ENCODE measurements at regions not wholly inside any gene's neighbourhood (a gene's known extent, or its start where the extent isn't known, plus 50 kb on each side); places are given as distances from the start of the nearest gene placed in this dataset.
"Not testable (repeated sequence)": the region's sequence is repeated elsewhere in the genome, so short reads cannot be mapped to it uniquely, and the experiment has no call there.

DNA sequence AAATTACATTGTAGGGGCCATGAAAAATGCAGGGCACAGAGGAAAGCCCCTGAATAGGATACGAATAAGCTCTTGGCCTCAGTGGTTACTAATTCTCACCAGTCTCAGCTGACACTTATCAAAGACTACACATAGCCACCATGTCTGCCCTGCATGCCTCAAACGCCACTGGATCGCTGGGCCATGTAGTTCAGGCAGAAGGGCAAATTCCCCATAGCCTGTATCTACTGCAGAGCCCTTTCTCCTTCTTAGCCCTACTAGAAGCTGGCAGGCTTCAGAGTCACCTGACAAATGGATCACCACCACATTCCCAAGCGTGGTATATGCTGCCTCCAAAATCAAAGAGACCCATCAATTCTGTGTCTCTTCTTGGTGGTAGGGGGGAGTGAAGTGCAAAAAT lies 177.4 kb downstream of the MINAR1 start:
- DNase-seq = no peak

DNA sequence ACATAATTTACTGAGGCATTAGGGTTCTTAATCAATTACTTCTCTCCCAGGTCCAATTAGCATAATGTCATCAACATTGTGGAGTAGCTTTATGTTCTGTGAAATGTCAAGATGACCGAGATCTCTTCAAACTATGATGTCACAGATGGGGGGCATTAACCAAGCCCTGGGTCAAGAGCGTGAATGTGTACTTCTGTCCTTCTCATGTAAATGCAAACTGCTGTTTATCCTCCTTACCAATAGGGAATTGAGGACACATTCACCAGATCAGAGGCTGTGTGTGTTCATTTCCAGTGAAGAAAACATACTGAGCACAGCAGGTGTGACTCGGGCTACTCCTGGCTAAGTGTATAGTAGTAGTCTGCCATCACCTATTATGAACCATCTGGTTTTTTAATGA lies 177.9 kb downstream of the MINAR1 start:
- DNase-seq = no peak

DNA sequence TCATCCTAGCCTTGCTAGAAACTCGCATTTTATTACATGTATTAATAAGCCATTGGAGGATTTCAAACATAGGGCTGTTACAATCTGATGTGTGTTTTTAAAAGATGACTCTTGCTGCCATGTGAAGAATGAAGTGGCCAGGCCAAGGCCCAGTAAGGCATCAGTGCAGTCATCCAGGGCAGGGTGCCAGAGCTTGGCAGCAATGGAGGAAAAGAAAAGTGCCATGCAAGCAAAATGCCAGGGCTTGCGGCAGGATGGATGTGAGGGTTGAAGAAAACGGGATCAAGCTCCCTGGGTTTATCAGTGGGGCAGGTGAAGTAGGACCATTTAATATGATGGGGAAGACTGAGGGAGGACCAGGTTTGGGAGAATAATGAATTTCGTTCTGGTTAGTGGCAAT lies 183.6 kb downstream of the MINAR1 start:
- no peak for DNase-seq

DNA sequence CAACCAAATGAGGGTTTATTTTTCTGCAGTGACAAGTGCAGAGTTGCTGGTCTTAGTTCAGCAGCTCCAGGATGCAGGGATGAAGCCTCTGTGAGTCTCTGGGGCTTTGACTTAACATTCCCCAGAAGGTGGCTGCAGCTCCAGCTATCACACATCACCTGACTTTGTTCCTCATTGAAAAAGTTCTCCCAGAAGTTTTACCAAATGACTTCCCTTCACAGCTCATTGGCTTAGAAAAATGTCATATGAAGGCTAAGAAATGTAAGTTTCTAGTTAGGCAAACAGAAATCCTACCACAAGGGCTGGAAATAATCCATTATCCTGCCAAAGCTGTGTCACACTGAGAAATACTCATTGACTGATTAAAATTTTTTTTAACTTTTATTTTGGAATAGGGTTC lies 184.9 kb downstream of the MINAR1 start:
- no peak for DNase-seq

DNA sequence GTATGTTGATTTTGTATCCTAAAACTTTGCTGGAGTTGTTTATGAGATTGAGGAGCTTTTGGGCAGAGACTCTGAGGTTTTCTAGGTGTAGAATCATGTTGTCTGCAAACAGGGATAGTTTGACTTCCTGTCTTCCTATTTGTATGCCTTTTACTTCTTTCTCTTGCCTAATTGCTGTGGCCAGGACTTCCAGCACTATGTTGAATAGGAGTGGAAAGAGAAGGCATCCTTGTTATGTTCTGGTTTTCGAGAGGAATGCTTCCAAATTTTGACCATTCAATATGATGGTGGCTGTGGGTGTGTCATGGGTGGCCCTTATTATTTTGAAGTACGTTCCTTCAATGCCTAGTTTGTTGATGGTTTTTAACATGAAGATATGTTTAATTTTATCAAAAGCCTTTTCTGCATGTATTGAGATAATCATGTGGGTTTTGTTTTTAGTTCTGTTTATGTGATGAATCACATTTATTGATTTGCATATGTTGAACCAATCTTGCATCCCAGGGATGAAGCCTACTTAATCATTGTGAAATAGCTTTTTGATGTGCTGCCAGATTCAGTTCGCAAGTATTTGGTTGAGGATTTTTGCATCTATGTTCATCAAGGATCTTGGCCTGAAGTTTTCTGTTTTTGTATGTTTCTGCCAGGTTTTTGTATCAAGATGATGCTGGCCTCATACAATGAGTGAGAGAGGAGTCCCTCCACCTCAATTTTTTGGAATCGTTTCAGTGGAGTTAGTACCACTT lies 188.1 kb downstream of the MINAR1 start:
- no peak for DNase-seq

DNA sequence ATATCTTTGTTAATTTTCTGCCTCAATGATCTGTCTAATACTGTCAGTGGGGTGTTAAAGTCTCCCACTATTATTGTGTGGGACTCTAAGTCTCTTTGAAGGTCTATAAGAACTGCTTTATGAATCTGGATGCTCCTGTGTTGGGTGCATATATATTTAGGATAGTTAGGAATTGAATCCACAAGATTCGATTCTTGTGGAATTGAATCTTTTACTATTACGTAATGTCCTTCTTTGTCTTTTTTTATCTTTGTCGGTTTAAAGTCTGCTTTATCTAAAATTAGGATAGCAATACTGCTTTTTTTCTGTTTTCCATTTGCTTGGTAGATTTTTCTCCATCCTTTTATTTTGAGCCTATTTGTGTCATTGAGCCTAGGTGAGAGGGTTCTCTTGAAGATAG lies 189.7 kb downstream of the MINAR1 start:
- DNase-seq = not testable (repeated sequence)

DNA sequence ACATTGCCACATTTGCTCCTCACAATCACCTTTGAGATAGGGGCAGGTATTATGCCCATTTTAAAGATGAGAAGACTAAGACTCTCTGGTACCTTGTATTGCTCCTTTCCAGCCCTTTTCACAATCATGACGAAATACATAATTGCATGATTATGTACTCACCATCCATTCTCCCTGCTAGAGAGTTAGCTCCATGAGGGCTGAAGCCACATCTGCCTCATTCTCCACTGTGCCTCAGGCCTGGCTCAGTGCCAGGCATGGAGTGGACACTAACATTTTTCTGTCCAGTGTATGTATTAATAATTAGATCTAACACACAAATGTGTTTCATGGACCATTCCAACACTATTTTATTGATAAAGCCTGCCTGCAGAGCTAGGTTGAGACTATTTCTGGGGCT lies 191.4 kb downstream of the MINAR1 start:
- no peak for DNase-seq

DNA sequence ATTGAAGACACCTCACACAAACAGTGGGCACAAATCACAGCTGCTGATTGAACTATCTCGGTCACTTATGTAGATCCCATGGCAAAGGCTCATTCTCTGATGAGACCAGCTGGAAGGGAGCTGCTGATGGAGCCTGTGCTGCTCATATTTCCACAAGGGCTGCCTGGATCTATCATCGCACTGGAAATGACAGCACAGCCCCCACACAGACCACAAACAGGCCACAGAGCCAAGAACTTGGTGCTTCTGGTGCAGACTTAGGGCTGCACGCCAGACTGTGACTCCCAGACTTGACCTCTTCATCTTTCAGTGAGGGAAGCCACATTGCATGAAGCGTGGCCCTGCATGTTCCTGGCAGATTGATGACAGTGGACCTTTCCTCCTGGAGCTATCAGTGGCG lies 197.6 kb downstream of the MINAR1 start:
- DNase-seq = no peak

DNA sequence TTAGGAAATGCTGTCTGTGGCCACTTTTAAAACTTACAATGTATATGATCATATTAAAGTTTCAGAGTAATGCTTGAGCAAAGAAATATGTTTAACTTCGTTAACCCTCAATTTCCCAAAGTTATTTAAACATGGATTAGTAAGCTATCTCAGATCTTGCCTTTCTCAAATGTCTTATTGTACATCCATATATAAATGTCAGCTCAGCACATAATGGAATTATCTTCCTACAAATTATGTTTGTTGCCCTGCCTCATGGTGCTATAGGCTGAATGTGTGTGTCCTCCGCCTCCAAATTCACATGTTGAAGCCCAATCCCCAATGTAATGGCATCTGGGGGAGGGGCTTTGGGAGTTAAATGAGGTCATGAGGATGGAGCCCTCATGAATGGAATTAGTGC lies 200.3 kb downstream of the MINAR1 start:
- no peak for DNase-seq

DNA sequence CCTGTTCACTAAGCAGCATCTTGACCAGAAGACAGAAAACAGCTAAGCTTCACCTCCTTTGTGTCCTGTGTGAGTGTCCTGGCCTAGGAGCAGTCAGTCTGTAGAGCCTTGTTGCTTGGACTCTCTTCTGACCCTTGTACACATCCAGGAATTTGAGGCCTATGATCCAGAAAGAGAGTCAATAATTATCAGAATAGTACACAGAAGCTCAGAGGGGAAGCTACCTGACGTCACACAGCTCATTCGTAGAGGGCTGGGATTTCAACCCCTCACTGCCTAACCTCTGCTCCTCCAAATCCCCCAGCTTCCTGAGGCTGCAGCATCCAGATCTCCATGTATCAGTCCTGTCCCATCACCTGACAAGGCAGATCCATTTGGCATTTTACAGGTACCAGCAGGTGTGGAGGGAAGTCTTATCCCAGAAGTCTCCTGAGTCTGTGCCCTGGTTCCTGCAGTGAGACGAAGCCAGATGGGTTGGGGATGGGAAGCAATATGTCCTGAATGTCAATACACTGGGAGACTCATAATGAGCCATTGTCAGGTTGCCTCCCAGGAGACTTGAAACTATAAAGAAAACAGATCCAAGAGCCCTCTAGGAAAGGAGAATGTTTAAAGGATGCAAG lies 203.1 kb downstream of the MINAR1 start:
- no peak for DNase-seq

DNA sequence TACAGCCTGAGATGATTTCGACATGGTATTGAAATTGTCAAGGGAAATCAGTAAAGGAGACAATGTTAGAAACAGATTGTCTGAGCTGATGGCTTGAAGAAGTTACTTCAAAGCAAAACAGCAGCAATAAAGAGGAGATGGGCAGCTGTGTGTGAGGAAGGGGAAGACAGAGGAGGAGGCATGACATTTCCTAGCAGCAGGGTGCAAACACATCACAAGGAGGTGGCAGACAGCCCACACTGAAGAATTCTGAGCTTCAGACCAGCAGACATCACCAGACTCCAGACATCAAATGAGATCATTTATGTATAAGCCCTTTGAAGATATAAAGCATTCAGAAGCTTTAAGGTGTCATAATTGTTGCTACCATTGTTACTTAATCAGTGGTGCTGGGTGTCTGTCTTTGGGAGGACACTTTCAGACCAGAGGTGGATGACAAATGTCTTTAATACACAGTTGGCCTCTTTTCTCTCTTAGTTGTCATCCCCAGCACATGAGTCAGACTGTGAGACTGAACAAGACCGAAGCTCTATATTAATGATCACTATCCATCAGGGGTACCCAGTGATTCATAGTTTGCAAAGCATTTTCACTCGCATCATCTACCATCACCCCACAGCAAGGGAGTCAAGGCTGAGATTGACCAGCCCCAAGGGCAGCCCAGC lies 203.9 kb downstream of the MINAR1 start:
- no peak for DNase-seq

DNA sequence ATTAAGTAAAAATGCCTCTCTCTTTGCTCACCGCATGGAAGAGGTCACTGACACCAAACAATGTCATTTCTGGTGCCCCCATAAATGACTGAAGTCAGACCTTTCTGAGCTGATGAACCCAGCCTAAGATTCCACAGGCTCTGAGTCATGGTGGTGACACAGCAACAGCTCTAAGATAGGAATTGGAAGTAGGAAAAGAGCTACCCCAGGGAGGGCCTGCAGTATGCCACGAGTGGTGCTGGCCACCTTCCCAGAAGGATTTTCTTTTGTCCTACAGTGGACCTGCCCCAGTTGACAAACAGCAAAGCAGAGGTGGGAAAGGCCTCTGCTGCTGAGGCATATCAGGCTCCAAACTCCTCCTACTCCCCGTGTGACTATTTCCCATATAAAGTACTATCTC lies 208.1 kb downstream of the MINAR1 start:
- DNase-seq = no peak

DNA sequence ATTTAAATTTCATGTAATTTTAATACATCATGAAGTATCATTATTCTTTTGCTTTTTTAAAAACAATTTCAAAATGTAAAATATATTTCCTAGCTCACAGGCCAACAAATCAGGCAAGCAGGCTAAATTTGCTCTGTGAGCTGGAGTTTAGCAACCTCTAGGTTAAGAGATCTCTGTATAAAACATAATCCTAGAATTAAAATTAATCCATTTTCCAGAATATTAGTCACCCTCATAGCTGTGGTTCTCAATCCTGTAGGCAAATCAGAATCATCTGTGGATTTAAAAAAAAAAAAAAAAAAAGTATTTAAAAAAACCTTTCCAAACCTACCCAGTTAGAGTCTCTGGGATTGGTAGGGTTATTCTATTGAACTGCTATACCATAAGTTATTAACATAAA lies 209.7 kb downstream of the MINAR1 start:
- no peak for DNase-seq

DNA sequence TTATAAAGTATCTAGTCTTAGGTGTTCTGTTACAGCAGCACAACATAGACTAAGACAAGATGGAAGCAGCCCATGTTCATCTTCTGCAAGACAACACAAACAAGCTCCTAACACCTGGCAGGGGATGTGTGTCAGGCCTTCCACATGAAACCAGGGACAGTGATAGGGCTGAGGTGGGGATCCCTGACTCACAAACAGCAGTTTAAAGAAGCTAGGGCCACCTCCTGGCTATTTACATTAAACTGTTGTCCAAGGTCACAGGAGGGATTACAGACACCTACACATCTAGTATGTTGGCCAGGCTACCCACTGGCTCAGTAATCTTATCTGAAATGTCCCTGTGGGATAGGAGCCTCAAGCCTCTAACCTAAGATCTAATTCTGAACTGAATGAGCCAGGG lies 211.3 kb downstream of the MINAR1 start:
- DNase-seq = no peak

DNA sequence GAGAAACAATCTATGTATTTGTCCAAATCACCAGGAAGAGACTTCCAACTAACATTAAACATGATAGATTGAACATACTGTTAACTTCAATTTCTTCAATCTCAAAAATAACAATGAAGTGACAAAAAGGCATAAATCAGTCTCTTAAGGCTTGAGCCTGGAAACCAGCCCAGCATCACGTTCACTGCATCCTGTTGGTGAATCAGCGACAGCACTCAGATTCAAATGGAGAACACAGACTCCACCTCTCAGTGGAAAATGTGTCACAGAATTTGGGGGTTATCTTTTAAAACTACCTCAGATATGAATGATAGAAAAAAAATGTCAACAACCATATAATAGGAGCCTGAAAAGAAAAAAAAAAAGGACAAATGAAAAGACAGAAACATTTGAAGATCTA lies 212.0 kb downstream of the MINAR1 start:
- DNase-seq = no peak

DNA sequence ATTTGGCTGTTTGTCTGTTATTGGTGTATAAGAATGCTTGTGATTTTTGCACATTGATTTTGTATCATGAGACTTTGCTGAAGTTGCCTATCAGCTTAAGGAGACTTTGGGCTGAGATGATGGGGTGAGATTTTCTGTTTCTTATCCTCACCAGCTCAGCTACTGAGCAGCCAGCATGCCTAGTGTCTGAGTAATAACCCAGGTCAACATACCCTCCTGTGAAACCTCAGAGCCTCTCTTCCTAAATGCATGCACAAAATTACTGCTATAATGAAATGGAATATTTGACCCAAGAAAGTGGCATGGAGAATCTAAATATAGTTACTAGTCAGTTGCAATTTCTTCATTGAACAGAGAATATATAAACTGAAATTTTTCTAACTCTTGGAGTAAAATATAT lies 220.8 kb downstream of the MINAR1 start:
- DNase-seq = not testable (repeated sequence)

DNA sequence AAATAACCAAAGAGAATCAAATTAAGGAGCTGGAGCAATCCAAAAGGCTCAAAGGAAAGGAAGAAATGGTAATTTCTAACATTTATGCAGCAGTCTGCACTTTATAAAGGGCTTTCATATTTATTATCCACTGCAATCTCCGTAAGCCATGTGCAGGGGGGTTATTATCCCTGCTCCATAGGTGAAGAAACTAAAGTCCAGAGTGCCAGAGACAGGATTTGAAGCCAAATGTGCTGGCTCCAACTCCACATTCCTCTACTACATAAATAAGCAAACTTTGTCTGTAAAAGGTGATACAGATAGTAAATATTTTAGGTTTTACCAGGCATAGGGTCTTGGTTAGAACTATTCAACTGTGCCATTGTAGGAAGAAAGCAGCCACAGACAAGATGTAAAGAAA lies 221.4 kb downstream of the MINAR1 start:
- no peak for DNase-seq

DNA sequence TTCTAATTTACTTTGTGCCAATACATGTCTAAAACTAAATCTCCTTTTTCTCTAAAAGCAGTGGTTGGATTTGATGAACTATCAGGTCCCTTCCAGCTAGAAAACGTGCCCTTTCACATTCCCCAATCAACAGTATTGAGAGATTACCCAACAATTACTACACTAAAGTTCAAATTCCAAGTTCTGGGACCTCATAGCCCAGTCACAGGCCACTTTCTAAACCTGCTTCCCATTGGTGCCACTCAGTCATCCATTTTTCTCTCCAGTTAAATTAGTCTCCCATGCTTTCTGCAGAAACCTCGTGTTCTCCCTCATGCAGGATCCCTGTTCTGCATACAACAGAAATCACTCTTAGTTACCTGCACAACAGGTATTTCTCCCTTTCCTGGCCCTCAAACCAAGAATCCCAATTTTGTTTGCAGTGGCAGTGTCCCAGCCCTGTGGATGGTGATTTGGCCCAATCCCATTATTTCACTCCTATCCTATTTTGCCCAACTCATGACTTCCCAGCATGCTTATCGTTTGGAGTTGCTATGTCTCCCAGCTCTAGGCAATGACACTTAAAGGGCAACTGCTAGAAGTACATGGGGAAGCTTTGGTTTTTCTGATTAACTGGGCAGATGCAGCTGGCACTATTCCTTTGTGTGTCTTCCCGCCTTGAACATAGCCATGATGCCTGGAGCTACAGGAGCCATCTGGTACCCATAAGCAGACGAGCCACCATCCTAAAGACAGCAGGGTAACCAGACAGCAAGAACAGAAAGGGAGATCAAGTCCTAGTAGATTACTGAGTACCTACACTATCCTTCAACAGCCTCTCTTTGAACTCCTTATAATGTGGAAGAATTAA lies 224.2 kb downstream of the MINAR1 start:
- DNase-seq = no peak

DNA sequence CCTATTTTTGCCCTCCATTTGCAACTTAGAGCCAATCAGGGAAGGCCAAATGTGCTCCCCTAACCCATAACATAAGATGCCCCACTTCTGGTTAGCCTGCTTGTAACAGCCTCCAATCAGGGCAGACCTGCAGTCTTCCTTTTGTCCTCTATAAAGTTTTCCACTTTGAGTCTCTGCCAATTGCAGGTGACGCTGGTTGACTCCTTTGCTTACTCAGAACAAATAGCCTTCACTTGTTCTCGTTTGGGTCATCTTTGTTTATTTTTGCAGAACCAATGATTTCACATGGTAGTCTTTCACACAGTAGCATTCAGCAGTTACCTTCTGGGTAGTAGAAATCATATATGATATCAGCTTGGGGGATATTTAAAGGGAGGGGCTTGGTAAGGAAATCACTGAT lies 225.6 kb downstream of the MINAR1 start:
- no peak for DNase-seq

DNA sequence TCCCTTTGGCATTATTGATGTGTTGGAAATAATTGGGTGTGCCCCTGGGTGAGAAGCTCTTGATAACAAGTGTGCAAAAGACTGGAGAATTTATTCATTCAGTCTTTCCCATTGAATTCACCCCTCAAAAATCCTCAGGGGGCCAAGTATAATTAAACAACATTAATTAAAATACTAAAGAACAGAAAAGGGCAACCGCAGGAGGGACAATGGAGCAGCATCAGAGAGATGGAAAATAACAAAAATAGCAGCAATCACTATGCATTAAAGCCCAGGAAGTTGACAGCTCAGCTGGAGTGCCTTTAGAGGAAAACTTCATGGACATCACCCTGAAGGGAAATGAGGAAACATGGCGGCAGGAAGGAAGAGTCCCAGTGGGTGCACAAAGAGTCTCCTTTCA lies 227.6 kb downstream of the MINAR1 start:
- no peak for DNase-seq

DNA sequence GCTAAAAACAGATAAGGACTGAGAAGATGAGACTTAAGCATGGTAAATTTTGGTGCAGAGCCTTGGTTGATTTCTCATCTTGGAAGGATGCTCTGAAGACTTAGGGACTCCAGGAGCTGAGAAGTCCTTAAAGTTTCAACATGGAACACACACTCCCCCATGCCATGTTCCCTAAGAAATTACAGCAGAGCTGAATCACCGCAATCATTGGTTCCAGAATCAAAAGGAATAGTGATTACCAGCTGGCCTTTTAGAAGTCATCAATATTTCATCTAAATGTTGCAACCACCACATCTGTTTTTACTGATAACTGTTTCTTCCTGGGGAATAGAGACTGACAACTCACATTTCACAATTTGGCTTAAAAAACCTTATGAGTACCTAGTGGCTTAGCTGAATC lies 229.3 kb downstream of the MINAR1 start:
- DNase-seq = no peak

DNA sequence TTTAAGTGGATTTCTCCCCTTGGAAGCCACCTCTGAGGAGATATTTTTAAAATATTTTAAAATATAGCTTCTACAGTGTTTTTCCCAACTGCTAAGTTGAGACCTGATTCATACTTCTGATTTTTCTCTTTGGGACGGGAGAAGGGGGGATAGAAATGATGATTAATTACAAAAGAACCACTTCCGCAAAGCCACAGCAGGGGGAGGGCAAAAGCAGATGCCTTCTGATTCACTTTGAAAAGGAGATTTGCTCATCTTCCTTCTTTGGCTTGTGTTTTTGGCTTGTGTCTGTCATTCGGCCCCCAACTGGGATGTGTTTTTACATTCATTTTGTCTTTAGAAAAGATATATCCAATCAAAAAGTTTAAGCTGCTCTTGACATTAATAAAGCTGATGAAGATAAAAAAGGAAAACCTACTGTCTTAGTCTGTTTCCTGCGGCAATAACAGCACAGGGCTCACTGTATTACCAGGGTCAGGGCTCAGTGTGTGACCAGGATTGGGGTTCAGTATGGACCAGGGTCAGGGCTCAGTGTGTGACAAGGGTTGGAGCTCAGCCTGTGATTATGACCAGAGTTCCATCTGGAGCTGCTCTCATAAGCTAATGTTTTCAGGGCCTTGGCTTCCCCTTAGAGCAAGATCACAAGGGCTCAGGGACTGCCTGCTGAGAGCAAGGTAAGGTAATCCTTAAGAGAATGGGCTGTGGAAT lies 223.2 kb downstream of the MTHFS start:
- no peak for DNase-seq

DNA sequence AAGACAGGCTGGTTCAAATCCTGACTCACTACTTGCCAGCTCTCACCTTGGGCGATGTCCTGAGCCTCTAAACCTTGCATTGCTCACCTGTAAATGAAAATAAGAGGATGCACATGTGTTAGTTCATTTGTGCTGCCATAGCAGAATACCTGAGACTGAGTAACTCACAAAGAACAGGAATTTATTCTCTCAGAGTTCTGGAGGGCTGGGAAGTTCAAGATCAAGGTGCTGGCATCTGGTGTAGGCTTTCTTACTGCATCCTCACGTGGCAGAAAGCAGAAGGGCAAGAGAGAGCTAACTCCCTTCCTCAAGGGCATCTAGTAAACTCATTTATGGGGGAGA lies 222.7 kb downstream of the MTHFS start:
- no peak for DNase-seq
